Vagina (tissue), 2 donors: ENCODE measurements at regions not wholly inside any gene's neighbourhood (a gene's known extent, or its start where the extent isn't known, plus 50 kb on each side); places are given as distances from the start of the nearest gene placed in this dataset.

ENCODE experiments used
- POLR2A ChIP-seq, 2 donors: fragments of 450-650 bp; IDR thresholded peaks; one replicate each; pipeline ENCODE4 v1.6.1; 2017; ENCODE audit warnings: antibody characterized with exemption in 2 of 2, mild to moderate bottlenecking in 2 of 2, moderate library complexity in 2 of 2
- POLR2AphosphoS5 ChIP-seq, 2 donors: sonication (generic); formaldehyde crosslinking; IDR thresholded peaks; one replicate each; pipeline ENCODE4 v1.9.0; 2017; ENCODE audit warnings: antibody characterized with exemption in 2 of 2, mild to moderate bottlenecking in 2 of 2, low read depth in 1 of 2; ENCODE audit not compliant: insufficient read depth in 1 of 2
- TF ChIP-seq, protein P1 (sequence below), 3 experiments: fragments of 450-650 bp in 2 of 3; fragments of 200-600 bp in 1 of 3; sonication (generic) in 1 of 3; IDR thresholded peaks; one replicate each; pipeline ENCODE4 v1.5.1; 2017 to 2019; ENCODE audit warnings: antibody characterized with exemption in 3 of 3, mild to moderate bottlenecking in 2 of 3, moderate library complexity in 2 of 3

- TF ChIP-seq POLR2A (IDR thresholded peaks at IDR 0.05) (no peak), POLR2AphosphoS5 (IDR thresholded peaks at IDR 0.05; ENCODE audit: insufficient read depth in 1 of 2, low read depth in 1 of 2) (no peak)
- TF ChIP-seq, protein P1, sequence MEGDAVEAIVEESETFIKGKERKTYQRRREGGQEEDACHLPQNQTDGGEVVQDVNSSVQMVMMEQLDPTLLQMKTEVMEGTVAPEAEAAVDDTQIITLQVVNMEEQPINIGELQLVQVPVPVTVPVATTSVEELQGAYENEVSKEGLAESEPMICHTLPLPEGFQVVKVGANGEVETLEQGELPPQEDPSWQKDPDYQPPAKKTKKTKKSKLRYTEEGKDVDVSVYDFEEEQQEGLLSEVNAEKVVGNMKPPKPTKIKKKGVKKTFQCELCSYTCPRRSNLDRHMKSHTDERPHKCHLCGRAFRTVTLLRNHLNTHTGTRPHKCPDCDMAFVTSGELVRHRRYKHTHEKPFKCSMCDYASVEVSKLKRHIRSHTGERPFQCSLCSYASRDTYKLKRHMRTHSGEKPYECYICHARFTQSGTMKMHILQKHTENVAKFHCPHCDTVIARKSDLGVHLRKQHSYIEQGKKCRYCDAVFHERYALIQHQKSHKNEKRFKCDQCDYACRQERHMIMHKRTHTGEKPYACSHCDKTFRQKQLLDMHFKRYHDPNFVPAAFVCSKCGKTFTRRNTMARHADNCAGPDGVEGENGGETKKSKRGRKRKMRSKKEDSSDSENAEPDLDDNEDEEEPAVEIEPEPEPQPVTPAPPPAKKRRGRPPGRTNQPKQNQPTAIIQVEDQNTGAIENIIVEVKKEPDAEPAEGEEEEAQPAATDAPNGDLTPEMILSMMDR (IDR thresholded peaks at IDR 0.05) = no peak
Measured at GRCh38 chr20:10958279-10958678, 284.5 kb upstream of the JAG1 start.
